ENCODE measurements at regions not wholly inside any gene's neighbourhood (a gene's known extent, or its start where the extent isn't known, plus 50 kb on each side); places are given as distances from the start of the nearest gene placed in this dataset.

DNA sequence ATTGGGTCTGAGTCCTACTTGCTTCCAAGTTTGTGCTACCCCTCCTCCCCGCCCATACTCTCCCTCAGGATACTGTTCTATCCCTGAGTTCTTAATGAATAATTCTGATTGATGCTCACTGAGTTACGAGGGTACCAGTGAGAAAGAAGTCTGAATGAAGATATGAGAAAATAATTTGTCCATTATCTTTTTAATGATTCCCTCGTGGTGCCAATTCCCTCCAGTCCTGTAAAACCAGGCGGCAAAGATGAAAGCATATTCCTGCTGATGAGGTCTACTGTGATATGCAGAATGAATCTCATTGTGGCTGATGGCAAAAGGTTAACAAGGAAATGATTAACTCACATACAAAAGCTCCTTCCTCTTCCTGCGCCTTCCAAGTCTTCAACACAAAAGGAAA lies 650.2 kb upstream of the SLC39A10 start:
- Histone ChIP-seq H3K4me1 (ENCODE audit: control insufficient read depth in 1 of 2, insufficient read depth in 2 of 2, low read length in 2 of 2) (no peaks in the 10 kb centered on the region), H3K4me2 (ENCODE audit: low read length) (no peak overlapping the region), H4K20me1 (ENCODE audit: insufficient read depth) (no peaks in the 10 kb centered on the region), H3K4me3 (replicated peaks in 1 of 2; ENCODE audit: low read depth in 1 of 2, low read length in 2 of 2) (no peak overlapping the region), H3K36me3 (ENCODE audit: control insufficient read depth in 1 of 2, insufficient read depth in 2 of 2, low read length in 2 of 2) (no peaks in the 10 kb centered on the region), H3K9ac (ENCODE audit: low read length) (no peak overlapping the region), H3K79me2 (ENCODE audit: insufficient read depth, low read length) (no peaks in the 10 kb centered on the region), H3K27ac (ENCODE audit: low read depth, low read length) (no peak overlapping the region), H3K9me3 (ENCODE audit: control insufficient read depth in 1 of 2, insufficient read depth in 1 of 2, low read depth in 1 of 2, low read length in 2 of 2) (no peaks in the 10 kb centered on the region), H2AFZ (ENCODE audit: low read depth, low read length, poor library complexity, severe bottlenecking) (no peak overlapping the region), H3K27me3 (ENCODE audit: insufficient read depth, low read length) (no peaks in the 10 kb centered on the region), H3K9me2 (ENCODE audit: insufficient read depth) (no peaks in the 10 kb centered on the region)
- CTCF ChIA-PET = no interaction called here
- RAD21 ChIA-PET (ENCODE audit: low non-redundant PET in 1 of 2, low total read pairs in 2 of 2, uncharacterized antibody in 2 of 2, unreplicated experiment in 2 of 2) = no interaction called here
- POLR2A ChIA-PET = no interaction called here
- ATAC-seq (no peak), DNase-seq (ENCODE audit: low read depth, low spot score) (no peak)
- TF ChIP-seq ZFX (IDR thresholded peaks at IDR 0.05) (no peak), CBX3 (IDR thresholded peaks at IDR 0.05; ENCODE audit: low read depth) (no peak), JUND (IDR thresholded peaks at IDR 0.05) (no peak), POLR2AphosphoS5 (IDR thresholded peaks at IDR 0.05; ENCODE audit: low read depth, low read length) (no peak), FOSL1 (IDR thresholded peaks at IDR 0.05; ENCODE audit: low read depth) (no peak), ZNF274 (IDR thresholded peaks at IDR 0.05; ENCODE audit: low read depth, low read length) (no peak), YY1 (IDR thresholded peaks at IDR 0.05; ENCODE audit: extremely low read depth, insufficient replicate concordance, low read depth, low read length) (no peak), EGR1 (IDR thresholded peaks at IDR 0.05; ENCODE audit: low read depth) (no peak), SIN3A (IDR thresholded peaks at IDR 0.05; ENCODE audit: low read depth) (no peak), EZH2phosphoT487 (IDR thresholded peaks at IDR 0.05; ENCODE audit: borderline replicate concordance) (no peak), SP1 (IDR thresholded peaks at IDR 0.05; ENCODE audit: low read depth) (no peak), CEBPB (IDR thresholded peaks at IDR 0.05; ENCODE audit: low read depth) (no peak), POLR2A (IDR thresholded peaks at IDR 0.05; ENCODE audit: borderline replicate concordance, extremely low read depth, insufficient read depth, insufficient read length) (no peak), RAD21 (IDR thresholded peaks at IDR 0.05; ENCODE audit: low read depth) (no peak)
- TF ChIP-seq, protein P1, sequence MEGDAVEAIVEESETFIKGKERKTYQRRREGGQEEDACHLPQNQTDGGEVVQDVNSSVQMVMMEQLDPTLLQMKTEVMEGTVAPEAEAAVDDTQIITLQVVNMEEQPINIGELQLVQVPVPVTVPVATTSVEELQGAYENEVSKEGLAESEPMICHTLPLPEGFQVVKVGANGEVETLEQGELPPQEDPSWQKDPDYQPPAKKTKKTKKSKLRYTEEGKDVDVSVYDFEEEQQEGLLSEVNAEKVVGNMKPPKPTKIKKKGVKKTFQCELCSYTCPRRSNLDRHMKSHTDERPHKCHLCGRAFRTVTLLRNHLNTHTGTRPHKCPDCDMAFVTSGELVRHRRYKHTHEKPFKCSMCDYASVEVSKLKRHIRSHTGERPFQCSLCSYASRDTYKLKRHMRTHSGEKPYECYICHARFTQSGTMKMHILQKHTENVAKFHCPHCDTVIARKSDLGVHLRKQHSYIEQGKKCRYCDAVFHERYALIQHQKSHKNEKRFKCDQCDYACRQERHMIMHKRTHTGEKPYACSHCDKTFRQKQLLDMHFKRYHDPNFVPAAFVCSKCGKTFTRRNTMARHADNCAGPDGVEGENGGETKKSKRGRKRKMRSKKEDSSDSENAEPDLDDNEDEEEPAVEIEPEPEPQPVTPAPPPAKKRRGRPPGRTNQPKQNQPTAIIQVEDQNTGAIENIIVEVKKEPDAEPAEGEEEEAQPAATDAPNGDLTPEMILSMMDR (IDR thresholded peaks at IDR 0.05 in 2 of 3, conservative IDR thresholded peaks at IDR 0.05 in 1 of 3; ENCODE audit: borderline replicate concordance in 1 of 3, insufficient read depth in 1 of 3, low read depth in 2 of 3, low read length in 2 of 3) = no peak
- TF ChIP-seq, protein P2, sequence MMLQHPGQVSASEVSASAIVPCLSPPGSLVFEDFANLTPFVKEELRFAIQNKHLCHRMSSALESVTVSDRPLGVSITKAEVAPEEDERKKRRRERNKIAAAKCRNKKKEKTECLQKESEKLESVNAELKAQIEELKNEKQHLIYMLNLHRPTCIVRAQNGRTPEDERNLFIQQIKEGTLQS (IDR thresholded peaks at IDR 0.05) = no peak
- TF ChIP-seq, protein P3, sequence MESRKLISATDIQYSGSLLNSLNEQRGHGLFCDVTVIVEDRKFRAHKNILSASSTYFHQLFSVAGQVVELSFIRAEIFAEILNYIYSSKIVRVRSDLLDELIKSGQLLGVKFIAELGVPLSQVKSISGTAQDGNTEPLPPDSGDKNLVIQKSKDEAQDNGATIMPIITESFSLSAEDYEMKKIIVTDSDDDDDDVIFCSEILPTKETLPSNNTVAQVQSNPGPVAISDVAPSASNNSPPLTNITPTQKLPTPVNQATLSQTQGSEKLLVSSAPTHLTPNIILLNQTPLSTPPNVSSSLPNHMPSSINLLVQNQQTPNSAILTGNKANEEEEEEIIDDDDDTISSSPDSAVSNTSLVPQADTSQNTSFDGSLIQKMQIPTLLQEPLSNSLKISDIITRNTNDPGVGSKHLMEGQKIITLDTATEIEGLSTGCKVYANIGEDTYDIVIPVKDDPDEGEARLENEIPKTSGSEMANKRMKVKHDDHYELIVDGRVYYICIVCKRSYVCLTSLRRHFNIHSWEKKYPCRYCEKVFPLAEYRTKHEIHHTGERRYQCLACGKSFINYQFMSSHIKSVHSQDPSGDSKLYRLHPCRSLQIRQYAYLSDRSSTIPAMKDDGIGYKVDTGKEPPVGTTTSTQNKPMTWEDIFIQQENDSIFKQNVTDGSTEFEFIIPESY (IDR thresholded peaks at IDR 0.05; ENCODE audit: extremely low read depth, insufficient replicate concordance, low read length) = no peak
- intact Hi-C loops (cut with micrococcal nuclease) = no loop called here
- BruUV-seq (replicated peaks) = no TSS peak

Measured in HCT116 (cell line).